NOMO-1 (cell line): ENCODE measurements at regions not wholly inside any gene's neighbourhood (a gene's known extent, or its start where the extent isn't known, plus 50 kb on each side); places are given as distances from the start of the nearest gene placed in this dataset.
A peak's percentile ranks its signal among the peaks of the same experiment; 100 is the strongest.

Experiments
- DNase-seq, 2 experiments: peaks; one replicate each; lab custom pipeline; 2025; ENCODE audit not compliant: unreplicated experiment in 2 of 2; lab: John Stamatoyannopoulos, UW

DNA sequence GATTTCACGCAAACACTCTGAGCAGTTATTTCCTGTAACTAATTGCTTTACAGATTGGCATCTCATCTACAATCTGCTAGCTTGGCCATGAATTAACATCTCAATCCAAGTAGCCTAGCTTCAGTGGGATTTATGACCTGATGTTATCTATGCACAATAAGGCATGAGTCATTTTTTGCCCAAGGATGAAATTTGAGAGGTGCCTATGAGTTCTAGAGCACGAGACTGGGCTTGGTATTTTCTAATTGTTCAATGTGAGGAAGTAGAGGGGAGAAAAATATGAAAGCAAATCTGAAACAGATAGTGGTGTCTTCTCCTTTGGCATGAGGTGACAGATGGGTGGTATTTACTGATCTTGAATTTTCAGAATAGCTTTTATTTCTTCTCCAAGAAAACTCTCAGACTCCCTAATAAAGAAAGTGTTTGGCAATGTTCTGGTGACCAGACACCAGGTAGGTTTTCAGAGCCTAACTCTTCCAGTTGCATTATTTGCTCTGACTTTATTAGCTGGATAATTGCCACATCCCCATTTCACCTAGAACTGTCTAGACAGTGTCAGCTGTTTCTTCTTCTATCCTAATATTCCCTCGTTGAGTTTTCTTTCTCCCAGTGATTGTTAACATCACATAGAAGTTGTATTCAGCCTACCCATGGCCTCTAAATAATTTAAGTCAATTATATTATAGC lies 301.0 kb upstream of the UMPS start:
- no peak for DNase-seq

DNA sequence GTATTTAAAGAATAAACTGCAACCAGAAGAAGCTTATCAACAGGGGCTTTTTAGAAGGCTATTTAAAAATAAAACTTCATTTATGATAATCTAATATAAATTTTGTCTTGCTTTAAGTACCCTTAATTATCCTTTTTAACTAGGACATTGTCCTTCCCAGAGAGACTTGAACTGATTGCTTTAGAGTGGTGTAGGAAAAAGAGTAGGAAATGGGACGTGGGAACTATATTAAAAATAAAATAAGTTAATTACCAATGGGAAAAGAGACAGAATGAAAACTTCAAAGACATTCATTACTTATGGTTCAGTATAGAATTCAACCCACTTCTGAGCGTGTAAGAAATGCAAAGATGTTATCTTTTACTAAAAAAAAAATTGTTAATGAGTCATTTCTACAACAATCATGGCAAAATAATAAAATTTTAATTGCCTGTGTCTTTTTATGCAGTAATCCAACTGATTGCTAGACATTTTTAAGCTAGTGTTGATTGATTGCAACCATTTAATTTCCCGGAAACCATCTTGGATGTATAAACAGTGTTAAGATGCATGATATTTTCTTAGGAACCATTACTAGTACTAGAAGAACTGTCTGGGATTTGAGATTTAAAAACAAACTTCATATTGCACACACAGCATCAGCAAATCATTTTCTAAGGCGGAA lies 298.8 kb upstream of the UMPS start:
- no peak for DNase-seq

DNA sequence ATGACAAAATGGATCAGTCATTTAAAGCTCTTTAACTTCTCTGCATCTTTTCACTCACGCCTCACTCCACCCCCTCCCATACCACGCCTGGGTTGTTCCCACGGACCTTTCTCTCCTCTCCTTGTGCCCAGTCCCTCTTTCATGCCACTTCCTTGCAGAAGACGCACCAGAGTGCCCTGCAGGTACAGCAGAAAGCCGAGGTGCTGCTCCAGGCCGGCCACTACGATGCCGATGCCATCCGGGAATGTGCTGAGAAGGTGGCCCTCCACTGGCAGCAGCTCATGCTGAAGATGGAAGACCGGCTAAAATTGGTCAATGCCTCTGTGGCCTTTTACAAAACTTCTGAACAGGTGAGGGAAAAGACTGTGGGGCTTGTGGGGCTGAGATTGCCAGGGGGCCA lies 296.1 kb upstream of the UMPS start:
- DNase-seq: no peak

DNA sequence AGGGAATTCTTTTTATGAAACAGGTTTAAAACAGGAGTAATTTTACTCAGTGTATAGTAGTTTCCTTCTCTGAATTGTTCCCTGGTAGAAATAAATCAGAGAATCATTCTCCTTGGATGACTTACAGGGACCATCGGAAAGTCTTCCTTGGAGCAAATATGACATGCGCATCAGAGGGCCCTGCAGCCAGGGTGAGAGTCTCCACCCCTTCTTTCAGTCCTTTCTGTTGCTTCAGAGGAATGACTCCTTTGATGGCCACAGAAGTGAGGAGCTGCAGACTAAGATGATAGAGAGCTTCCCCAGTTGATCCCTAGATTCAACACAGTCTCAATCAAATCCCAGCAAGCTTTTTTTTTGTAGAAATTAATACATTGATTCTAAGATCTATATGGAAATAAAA lies 294.8 kb upstream of the UMPS start:
- no peak for DNase-seq

DNA sequence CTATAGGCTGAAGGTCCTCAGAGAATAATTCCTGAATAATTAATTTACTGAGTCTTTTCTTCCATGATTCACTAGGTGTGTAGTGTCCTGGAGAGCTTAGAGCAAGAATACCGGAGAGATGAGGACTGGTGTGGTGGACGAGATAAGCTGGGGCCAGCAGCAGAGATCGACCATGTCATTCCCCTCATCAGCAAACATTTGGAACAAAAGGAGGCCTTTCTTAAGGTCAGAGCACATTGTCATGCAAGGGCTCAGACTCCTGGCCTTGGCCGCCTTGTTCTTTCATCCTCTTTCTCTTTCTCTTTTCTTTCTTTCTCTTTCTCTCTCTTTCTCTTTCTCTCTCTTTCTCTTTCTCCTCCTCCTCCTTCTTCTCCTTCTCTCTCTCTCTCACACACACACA lies 291.4 kb upstream of the UMPS start:
- no peak for DNase-seq

DNA sequence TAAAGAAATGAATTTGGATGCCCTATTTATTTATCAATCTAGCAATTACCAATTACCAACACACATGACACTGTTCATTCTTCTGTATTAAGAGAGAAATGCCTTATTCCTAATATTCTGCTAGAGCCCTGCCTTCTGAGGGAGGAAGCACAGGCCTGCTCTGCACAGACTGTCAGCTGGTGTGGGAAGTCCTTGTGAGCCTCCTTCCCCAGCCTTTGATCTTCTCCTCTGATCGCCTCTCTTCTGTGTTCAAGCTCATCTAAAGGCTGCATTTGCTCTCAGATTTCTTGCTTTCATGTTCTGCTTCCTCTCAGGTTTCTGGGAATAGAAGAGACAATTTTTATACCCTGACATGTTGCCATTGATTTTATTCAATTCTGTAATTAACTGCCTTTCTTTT lies 290.6 kb upstream of the UMPS start:
- DNase-seq: no peak

DNA sequence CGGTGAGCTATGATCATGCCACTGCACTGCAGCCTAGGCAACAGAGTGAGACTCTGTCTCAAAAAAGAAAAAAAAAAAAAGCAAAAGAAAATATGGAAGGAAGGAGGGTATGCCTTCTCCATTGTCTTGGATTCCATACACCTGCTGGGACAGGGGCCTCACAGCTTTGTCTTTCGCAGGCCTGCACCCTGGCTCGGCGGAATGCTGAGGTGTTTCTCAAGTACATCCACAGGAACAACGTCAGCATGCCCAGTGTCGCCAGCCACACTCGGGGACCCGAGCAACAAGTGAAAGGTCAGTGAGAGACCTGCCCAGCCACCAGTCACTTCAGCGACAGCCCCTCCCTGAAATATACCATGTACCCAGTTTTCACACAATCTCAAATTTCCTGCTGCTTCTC lies 288.5 kb upstream of the UMPS start:
- no peak for DNase-seq

DNA sequence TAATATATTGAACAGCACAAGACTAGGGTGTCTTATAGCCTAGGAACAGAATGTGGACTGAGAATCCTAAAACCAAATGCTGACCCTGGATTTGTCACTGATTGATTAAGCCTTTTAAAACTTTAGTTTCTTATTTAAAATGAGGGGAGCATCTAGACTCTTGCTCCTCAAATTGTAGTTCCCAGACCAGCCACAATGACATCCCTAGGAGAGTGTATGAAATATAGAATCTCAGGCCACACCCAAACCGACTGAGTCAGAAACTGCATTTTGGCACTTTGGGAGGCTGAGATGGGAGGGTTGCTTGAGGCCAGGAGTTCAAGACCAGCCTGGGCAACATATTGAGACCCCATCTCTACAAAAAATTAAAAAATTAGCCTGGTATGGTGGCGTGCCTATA lies 287.8 kb upstream of the UMPS start:
- no peak for DNase-seq

DNA sequence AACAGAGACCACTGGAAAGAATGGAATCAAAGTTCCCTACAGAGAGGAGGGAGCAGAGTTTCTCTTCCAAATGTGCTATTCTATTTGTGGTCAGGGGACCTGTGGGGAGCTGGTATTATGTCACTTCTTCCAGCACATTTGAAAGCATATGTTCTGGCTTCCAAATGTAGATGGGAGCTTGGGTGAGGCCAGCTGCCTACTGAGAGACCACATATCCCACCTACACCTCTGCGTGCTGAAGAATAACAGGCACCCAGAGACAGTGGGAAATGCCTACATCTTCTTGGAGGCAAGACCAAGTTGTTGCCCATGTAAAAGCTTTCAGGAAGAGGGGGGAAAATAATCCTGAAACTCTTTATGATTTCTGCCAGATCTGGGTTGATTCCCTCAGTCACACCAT lies 286.8 kb upstream of the UMPS start:
- no peak for DNase-seq

DNA sequence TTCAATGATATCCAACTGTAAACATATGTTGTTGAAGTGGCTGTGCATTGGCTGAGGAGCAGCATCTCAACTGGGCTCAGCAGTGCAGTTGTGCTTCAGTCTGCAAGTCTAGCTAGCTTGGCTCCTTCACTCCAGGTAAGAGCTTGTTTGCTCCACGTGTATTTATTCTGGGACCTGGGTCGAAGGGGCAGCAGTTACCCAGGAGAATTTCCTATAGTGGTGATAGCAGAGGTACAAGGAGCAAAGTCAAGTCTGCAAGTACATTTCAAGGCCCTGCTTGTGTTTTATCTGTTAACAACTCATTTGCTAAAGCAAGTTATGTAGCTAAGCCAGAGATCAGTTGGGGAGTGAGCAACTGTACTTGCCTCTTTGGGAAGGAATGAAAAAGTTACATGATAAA lies 286.2 kb upstream of the UMPS start:
- no peak for DNase-seq

DNA sequence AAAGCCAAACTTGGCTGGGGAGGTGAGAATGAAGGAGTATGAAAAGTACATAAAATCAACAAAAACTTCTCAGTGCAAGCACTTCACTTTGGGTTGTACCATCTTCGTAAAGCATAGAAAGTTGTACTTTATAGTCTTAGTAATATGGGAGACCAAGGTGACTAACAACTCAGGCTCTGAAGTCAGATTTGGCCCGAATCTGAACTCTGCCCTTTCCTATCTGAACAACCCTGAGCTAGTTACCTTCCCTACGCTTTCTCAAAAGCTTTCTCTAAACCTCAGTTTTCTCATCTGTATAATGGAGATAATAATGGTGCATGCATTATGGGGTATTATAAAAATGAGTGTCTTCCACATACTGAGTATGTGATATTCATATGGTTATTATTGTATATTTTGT lies 285.4 kb upstream of the UMPS start:
- DNase-seq: no peak

DNA sequence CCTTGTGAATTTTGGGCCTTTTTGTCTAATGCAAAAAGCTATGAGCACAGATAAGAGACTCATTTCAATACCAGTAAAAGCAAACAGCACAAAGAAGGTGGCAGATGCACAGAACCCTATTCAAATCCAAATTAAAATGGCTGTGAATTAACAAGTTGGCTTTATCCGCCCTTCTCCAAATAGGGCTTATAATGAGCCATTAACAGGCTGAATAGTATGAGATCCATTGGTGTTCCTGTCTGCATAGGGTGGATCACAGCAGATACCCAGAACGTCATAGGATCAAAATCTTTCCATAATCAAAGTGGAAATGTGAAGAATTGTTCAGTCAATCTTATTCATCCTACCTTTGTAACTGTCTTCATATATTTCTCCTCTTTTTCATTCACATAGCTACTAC lies 282.4 kb upstream of the UMPS start:
- no peak for DNase-seq

DNA sequence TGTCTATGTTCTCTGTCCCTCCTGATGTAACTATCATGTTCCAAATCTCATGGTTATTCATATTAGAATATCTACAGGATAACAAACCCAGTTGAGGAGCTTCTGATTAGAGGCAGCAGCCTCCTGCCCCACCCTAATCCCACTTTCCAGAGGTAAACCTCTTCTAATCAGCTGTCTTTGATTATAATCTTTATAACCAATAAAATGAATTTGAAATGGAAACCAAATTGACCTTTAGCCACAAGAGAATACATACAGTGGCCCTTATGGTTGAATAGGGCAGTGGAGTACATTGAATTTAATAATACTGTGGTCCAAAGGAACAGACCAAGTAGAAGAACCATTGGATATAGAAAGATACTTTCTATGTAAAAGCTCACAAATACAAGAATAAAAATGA lies 281.3 kb upstream of the UMPS start:
- DNase-seq: no peak

DNA sequence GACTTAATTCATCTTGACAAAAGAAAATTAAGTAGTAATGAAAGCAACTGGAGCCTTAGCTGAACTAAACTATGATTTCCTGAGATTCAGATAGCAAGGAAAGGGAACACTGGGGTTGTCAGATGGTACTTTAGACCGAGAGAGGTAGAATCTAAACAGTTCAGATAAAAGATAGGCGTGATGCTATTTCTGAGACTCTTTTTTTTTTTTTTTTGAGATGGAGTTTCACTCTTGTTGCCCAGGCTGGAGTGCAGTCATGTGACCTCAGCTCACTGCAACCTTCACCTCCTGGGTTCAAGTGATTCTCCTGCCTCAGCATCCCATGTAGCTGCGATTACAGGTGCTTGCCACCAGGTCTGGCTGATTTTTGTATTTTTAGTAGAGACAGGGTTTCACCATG lies 279.9 kb upstream of the UMPS start:
- DNase-seq: no peak

DNA sequence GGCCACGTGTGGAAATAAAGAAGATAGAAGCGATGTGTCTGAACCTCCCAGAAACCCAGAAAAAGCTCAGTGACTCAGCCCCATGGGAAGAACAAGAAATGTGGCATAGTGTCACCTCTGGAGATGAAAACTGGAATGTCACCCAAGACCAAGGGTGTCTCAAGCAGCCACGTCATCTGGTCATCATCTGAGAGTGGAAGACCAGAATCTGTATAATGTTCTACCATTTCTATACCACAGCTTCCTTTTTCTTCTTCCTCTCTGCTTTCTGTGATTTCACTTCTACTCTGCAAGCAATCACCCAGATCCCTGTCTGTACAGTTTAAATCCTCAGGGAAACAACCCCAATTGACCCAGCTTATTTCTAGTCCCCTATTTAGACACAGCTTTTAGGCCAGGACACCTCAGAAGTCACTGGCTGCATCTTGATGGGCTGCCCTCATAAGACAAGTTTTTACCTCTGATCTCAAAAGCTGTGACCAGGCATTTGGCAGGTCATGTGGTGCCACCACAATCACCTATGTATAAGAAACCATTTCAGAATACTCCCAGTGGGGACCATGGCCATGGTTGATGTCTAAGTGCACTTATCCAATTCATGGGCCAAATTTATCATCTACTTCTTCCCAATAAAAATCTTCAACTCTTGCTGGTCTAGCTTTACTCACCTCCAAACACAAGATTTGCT lies 278.5 kb upstream of the UMPS start:
- DNase-seq: peak in 1 of 2 experiments; percentile 24

DNA sequence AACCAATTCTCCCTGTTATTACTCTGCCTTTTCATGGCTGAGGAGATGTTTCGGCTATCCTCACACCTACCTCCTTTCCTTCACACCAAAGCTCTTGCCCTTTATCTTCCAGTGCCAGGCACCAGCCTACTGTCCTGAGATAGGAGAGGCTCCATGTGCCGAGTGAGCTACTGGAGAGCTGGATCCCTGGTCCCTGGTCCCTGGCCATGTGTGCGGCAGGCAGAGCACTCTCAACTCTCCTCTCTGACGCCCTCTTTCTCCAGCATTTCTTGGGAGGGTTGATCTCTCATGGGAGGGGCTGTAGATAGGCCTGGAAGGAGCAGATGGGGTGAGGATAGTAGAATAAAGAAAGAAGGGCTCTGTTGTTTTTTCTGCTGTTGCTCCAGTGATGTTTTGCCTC lies 277.1 kb upstream of the UMPS start:
- no peak for DNase-seq

DNA sequence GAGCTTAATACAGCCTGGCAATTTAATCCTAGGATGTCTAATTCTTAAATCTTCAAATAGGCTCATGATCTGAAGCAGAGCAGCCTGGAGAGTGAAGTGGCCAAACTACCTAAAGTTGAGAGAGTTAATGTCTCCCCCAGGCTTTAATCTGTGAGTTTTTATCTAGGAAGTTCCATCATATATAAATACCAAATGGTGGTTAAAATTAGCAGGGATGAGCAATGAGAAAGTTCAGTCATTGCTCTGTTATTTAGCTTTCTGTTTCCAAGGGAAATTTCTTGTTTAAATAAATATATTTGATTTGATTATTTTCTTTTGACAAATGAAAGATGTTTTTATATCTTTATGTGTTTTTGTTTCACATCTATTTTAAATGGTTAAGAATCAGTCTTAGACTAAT lies 274.4 kb upstream of the UMPS start:
- DNase-seq: no peak

DNA sequence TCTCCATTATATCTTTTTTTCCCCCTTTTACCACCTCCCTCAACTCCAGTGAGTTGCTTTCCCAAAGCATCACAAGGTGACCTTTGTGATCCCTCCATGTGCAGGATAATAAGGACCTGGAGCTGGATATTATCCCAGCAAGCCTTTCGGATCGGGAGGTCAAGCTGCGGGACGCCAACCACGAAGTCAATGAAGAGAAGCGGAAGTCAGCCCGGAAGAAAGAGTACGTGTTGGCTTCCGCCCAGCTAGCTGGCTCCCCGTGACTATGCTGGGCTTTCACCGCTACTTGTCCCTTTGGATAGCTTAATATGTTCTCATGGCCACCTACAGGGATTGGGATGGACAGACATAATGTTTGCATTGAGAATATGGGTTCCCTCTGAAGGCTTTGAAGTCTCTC lies 273.7 kb upstream of the UMPS start:
- no peak for DNase-seq

DNA sequence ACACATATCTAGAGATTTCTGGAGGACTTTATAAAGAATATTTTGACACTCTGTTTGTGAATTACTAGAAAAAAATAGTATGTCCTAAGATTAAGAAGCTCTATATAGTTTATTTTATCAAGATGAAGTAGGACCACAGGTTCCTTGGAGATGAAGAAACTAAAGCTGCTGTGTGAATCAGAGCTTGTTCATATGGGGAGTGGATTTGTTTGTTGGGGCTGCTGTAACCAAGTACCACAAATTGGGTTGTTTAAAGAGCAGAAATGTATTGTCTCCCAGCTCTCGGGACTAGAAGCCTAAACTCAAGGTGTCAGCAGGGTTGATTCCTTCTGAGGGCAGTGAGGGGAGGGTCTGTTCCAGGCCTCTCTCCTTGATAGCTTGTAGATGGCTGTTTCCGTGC lies 270.6 kb upstream of the UMPS start:
- DNase-seq: no peak

DNA sequence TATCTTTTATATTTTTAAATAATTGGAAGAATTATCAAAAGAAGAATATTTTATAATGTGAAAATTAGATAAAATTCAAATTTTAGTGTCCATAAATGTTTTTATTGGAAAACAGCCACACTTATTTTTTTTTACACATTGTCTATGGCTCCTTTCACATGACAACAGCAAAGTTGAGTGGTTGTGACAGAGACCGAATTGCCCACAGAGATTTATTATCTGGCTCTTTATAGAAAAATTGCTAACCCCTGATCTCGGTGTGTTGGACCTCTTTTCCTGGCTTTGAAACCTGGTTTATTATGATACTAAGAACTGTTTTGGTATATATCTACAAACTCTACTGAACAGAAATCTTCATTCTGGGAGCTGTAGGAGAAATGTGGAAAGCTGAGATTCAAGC lies 269.1 kb upstream of the UMPS start:
- DNase-seq: no peak

DNA sequence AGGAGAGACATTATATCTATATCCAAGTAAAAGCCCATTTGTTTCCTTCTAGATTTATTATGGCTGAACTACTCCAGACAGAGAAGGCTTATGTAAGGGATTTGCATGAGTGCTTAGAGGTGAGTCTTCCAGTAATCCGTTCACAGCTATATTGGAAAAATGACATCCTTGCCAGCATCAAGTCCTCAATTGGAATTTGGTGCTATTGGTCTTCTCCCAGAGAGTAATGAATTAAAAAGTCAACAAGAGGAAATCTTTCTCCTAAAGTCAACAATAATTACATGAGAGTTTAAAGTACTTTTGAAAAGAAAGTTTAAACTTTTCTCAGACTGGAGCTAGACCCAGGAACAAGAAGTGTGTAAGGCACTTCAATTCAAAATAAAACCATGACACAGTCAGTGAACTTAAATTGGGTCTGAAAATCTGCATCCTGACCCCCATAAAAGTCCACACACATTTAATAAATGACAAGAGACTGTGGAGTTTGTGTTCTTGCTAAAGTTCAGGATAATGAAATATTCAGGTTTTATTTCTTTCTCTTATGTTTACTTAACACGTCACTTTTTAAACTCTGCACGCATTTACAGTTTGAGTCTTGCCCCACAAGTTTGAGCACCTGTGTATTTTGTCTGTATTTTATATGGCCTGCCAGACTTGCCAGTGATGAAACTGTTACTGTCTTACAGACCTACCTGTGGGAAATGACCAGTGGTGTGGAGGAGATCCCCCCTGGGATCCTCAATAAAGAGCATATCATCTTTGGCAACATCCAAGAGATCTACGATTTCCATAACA lies 268.2 kb upstream of the UMPS start:
- no peak for DNase-seq

DNA sequence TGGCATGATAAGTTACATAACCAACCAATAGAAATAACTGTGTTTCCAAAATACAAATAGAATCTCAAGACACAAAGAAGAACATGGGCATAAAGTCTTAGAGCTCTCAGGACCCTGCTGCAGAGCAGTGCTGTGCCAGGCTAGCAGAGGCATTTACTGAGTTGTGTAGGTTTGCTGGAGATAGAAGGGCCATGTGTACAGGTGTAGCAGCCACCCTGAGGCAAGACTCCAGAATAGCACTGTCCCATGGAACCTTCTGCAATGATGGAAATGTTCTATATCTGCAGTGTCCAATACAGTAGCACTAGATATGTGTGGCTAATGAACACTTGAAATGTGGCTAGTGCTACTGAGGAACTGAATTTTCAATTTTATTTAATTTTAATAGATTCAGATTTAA lies 267.0 kb upstream of the UMPS start:
- no peak for DNase-seq
